PC-3 (cell line): ENCODE measurements at regions not wholly inside any gene's neighbourhood (a gene's known extent, or its start where the extent isn't known, plus 50 kb on each side); places are given as distances from the start of the nearest gene placed in this dataset.
A peak's percentile ranks its signal among the peaks of the same experiment; 100 is the strongest.

ENCODE experiments used
- ATAC-seq: fragments of 200-7000 bp; cut with Tn5 transposase; 2 replicates; pipeline ENCODE4 v1.9.1; 2020; ENCODE audit warnings: mild to moderate bottlenecking, moderate library complexity
- BruUV-seq: library from RNA; stranded (reverse); fragments of 400-500 nt; replicated peaks from 2 replicates; lab custom pipeline; 2021; lab: Mats Ljungman, UMichigan
- CTCF ChIA-PET: fragments of 300-600 bp; sonication (Branson Sonifier 250); formaldehyde crosslinking; loops from one replicate; lab custom pipeline; 2022; ENCODE audit warnings: antibody characterized with exemption; lab: Charles Lee
- POLR2A ChIA-PET: fragments of 300-600 bp; sonication (Branson Sonifier 250); formaldehyde crosslinking; loops from one replicate; lab custom pipeline; 2022; ENCODE audit warnings: antibody characterized with exemption; ENCODE audit not compliant: unreplicated experiment; lab: Charles Lee
- DNase-seq: peaks from one replicate; pipeline ENCODE4 v3.0.0-alpha.2; 2015
- H2AFZ ChIP-seq: fragments of 300-600 bp; sonication (generic); 2 replicates; pipeline ENCODE4 v1.6.0; 2016; ENCODE audit warnings: antibody characterized with exemption, low read length
- H3F3A ChIP-seq: fragments of 300-600 bp; sonication (generic); one replicate; pipeline ENCODE4 v1.6.0; 2017; ENCODE audit warnings: antibody characterized with exemption, low read length, control low read depth, mild to moderate bottlenecking; ENCODE audit not compliant: unreplicated experiment
- H3K27ac ChIP-seq: fragments of 300-600 bp; sonication (generic); 2 replicates; pipeline ENCODE4 v1.5.1; 2016; ENCODE audit warnings: mild to moderate bottlenecking, low read length
- H3K27me3 ChIP-seq: fragments of 300-600 bp; sonication (generic); 2 replicates; pipeline ENCODE4 v1.6.1; 2016; ENCODE audit warnings: low read length, mixed read lengths
- H3K36me3 ChIP-seq: fragments of 300-600 bp; sonication (generic); 2 replicates; pipeline ENCODE4 v1.6.1; 2016; ENCODE audit warnings: low read depth, mixed run types, low read length, mixed read lengths
- H3K4me1 ChIP-seq: fragments of 300-600 bp; sonication (generic); 2 replicates; pipeline ENCODE4 v1.5.1; 2016; ENCODE audit warnings: low read length; ENCODE audit not compliant: insufficient read depth
- H3K4me2 ChIP-seq: fragments of 300-600 bp; sonication (generic); 2 replicates; pipeline ENCODE4 v1.6.0; 2016; ENCODE audit warnings: low read length
- H3K4me3 ChIP-seq: fragments of 300-600 bp; sonication (generic); 2 replicates; pipeline ENCODE4 v1.5.1; 2016; ENCODE audit warnings: mild to moderate bottlenecking, low read length, mixed read lengths
- H3K79me2 ChIP-seq: fragments of 300-600 bp; sonication (generic); 2 replicates; pipeline ENCODE4 v1.6.1; 2017; ENCODE audit warnings: low read length, mixed read lengths
- H3K9ac ChIP-seq: fragments of 300-600 bp; sonication (generic); 2 replicates; pipeline ENCODE4 v1.6.0; 2016; ENCODE audit warnings: mild to moderate bottlenecking, low read length
- H3K9me2 ChIP-seq: fragments of 300-600 bp; sonication (generic); replicated peaks from 2 replicates; pipeline ENCODE4 v1.6.1; 2016; ENCODE audit warnings: mixed run types, low read length, mixed read lengths
- H3K9me3 ChIP-seq: fragments of 300-600 bp; sonication (generic); 2 replicates; pipeline ENCODE4 v1.6.1; 2016; ENCODE audit warnings: low read length, mixed read lengths
- H4K20me1 ChIP-seq: fragments of 300-600 bp; sonication (generic); 2 replicates; pipeline ENCODE4 v1.6.1; 2016; ENCODE audit warnings: low read length, mixed read lengths
- EZH2 ChIP-seq: fragments of 300-600 bp; sonication (generic); IDR thresholded peaks from one replicate; pipeline ENCODE4 v1.6.1; 2017; ENCODE audit warnings: antibody characterized with exemption, mild to moderate bottlenecking, low read length; ENCODE audit not compliant: unreplicated experiment
- EZH2phosphoT487 ChIP-seq: fragments of 300-600 bp; sonication (generic); IDR thresholded peaks from 2 replicates; pipeline ENCODE4 v1.6.1; 2018; ENCODE audit warnings: mild to moderate bottlenecking, antibody characterized with exemption, low read length, borderline replicate concordance
- intact Hi-C: fragments of 100-400 bp; cut with micrococcal nuclease; formaldehyde crosslinking; loops from 2 replicates; pipeline ENCODE4 v1.9.0; 2023
- TF ChIP-seq, protein P1 (sequence below): fragments of 300-600 bp; sonication (generic); conservative IDR thresholded peaks from 2 replicates; pipeline ENCODE4 v1.5.1; 2017; ENCODE audit warnings: antibody characterized with exemption, low read depth, mild to moderate bottlenecking, low read length

GRCh38 chr7:52260046-52260665, 775.3 kb upstream of the POM121L12 start:
- TF ChIP-seq, protein P1, sequence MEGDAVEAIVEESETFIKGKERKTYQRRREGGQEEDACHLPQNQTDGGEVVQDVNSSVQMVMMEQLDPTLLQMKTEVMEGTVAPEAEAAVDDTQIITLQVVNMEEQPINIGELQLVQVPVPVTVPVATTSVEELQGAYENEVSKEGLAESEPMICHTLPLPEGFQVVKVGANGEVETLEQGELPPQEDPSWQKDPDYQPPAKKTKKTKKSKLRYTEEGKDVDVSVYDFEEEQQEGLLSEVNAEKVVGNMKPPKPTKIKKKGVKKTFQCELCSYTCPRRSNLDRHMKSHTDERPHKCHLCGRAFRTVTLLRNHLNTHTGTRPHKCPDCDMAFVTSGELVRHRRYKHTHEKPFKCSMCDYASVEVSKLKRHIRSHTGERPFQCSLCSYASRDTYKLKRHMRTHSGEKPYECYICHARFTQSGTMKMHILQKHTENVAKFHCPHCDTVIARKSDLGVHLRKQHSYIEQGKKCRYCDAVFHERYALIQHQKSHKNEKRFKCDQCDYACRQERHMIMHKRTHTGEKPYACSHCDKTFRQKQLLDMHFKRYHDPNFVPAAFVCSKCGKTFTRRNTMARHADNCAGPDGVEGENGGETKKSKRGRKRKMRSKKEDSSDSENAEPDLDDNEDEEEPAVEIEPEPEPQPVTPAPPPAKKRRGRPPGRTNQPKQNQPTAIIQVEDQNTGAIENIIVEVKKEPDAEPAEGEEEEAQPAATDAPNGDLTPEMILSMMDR, result peak; percentile 47; the same call in 1 of the 2 replicates
- TF ChIP-seq EZH2, result no peak
- H3K9me2 ChIP-seq, result no peaks in the 10 kb centered on the region
- no peaks in the 10 kb centered on the region for H4K20me1 ChIP-seq
- H3K36me3 ChIP-seq, result no peaks in the 10 kb centered on the region
- no peaks in the 10 kb centered on the region for H3K4me1 ChIP-seq
- no peak overlapping the region for H3K27ac ChIP-seq
- H3K9ac ChIP-seq, result no peak overlapping the region
- no peaks in the 10 kb centered on the region for H3K27me3 ChIP-seq
- ATAC-seq (no peak; the same call in 1 of the 2 replicates), DNase-seq (peak; percentile 32)
- no TSS peak for BruUV-seq
- H3K4me3 ChIP-seq, result no peak overlapping the region
- no peak overlapping the region for H2AFZ ChIP-seq
- H3K79me2 ChIP-seq, result no peaks in the 10 kb centered on the region
- intact Hi-C loops, result no loop called here
- 0 out of 2 replicates have a peak, but pooled peaks cover 6% of the 10 kb centered on the region for H3K9me3 ChIP-seq
- H3K4me2 ChIP-seq, result no peak overlapping the region
- CTCF ChIA-PET, result no interaction called here
- no peaks in the 10 kb centered on the region for H3F3A ChIP-seq
- POLR2A ChIA-PET, result no interaction called here

- no peak overlapping the region for H2AFZ ChIP-seq
- DNase-seq (no peak), ATAC-seq (no peak)
- no TSS peak for BruUV-seq
- H3K79me2 ChIP-seq, result no peaks in the 10 kb centered on the region
- no peak overlapping the region for H3K9ac ChIP-seq
- no peaks in the 10 kb centered on the region for H3K27me3 ChIP-seq
- no peak overlapping the region for H3K27ac ChIP-seq
- no peaks in the 10 kb centered on the region for H3K9me2 ChIP-seq
- no peaks in the 10 kb centered on the region for H4K20me1 ChIP-seq
- H3K4me3 ChIP-seq, result no peak overlapping the region
- no peaks in the 10 kb centered on the region for H3K4me1 ChIP-seq
- no peaks in the 10 kb centered on the region for H3K36me3 ChIP-seq
- no peaks in the 10 kb centered on the region for H3K9me3 ChIP-seq
- POLR2A ChIA-PET, result no interaction called here
- H3F3A ChIP-seq, result no peaks in the 10 kb centered on the region
- CTCF ChIA-PET, result no interaction called here
- no peak overlapping the region for H3K4me2 ChIP-seq
- TF ChIP-seq EZH2 (no peak), EZH2phosphoT487 (no peak)
- TF ChIP-seq, protein P1, result no peak
- intact Hi-C loops, result no loop called here
Observed at GRCh38 chr7:52257890-52258289, 777.5 kb upstream of the POM121L12 start.

DNA sequence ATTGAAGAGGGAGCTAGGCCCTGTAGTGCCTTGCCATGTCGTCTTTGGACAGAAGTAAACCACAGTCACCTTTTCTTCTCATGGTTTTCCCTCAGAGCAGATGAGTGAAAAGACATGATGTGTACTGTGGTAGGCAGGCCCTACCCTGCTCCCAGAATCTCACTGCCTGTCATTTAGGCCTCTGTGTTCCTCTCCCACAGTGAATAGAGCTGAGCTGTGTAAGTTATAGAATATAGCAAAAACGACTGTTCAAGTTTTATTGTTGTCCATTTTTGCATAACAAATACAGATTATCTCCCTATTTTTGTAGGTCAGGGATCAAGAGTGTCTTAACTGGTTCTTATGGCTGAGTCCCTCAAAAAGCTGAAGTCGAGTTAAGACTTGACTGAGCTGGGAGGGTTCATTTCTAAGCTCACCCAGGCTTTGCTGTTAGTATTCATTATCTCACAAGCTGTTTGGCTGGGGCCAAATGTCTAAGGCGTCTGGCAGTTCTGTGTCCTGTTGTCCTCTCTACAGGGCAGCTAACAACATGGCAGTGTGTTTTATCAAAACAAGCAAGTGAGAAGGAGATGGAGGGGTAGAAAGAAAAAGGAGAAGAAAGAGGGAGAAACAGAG, 780.9 kb upstream of the POM121L12 start:
- BruUV-seq, result no TSS peak
- no peak for ATAC-seq

More for the DNA sequence above, 780.9 kb upstream of the POM121L12 start:
- no peak for TF ChIP-seq EZH2
- TF ChIP-seq EZH2phosphoT487, result no peak
- no peak for DNase-seq
- intact Hi-C loops, result no loop called here
- H3K9ac ChIP-seq, result no peak overlapping the region
- no peaks in the 10 kb centered on the region for H3K9me2 ChIP-seq
- H4K20me1 ChIP-seq, result no peaks in the 10 kb centered on the region
- no peak overlapping the region for H3K4me2 ChIP-seq
- ChIA-PET CTCF (no interaction called here), POLR2A (no interaction called here)
- no peaks in the 10 kb centered on the region for H3K79me2 ChIP-seq
- no peak overlapping the region for H3K4me3 ChIP-seq
- no peaks in the 10 kb centered on the region for H3K27me3 ChIP-seq
- H3K4me1 ChIP-seq, result no peaks in the 10 kb centered on the region
- H3K9me3 ChIP-seq, result no peaks in the 10 kb centered on the region
- no peak overlapping the region for H3K27ac ChIP-seq
- H3F3A ChIP-seq, result no peaks in the 10 kb centered on the region
- H3K36me3 ChIP-seq, result no peaks in the 10 kb centered on the region
- H2AFZ ChIP-seq, result no peak overlapping the region
